GM19239 (cell line): ENCODE measurements at regions not wholly inside any gene's neighbourhood (a gene's known extent, or its start where the extent isn't known, plus 50 kb on each side); places are given as distances from the start of the nearest gene placed in this dataset.

Experiments used
- DNase-seq: peaks from one replicate; pipeline ENCODE4 v3.0.0; 2011; ENCODE audit warnings: low spot score; ENCODE audit not compliant: insufficient read length
- FAIRE-seq: peaks from 2 replicates; lab custom pipeline; 2011; peaks lifted over from hg19 to GRCh38; lab: Jason Lieb, UNC

DNA sequence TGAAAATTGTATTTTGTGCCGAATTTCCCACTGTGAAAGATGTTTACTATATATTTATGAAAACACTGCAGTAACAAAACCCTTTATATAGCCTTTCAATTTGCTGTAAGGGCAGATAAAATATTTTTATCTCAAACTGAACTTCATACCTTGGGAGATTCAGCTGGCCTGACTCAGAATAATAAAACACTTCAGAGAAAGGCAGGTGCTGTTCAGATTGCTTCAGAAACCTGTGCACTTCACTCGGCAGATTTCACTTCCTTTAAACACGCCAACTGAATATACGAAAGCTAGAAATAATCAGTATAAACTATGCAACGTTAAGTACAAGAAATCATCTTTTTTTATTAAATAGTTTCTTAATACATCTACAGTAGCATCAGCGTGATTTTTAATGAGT, 839.1 kb upstream of the RBFOX1 start:
- FAIRE-seq: no peak
- no peak for DNase-seq

DNA sequence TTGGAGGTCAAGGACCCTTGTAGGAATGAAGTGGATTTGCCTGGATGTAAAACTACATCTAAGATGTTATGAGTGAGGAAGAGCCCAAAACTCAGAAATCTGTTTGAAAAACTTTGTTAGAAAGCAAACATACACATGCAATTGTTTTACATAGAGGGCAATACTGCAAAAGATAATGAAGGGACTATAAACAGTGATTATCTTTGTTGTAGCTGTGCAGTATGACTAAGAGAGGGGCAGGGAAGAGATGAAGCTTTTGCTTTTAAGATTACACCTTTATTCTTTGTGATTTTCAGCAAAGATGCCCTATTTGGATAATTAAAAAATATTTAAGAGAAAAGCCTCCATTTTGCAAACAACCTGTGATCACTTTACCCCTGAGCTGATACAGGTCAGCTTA, 839.9 kb upstream of the RBFOX1 start:
- FAIRE-seq (no peak), DNase-seq (no peak)

DNA sequence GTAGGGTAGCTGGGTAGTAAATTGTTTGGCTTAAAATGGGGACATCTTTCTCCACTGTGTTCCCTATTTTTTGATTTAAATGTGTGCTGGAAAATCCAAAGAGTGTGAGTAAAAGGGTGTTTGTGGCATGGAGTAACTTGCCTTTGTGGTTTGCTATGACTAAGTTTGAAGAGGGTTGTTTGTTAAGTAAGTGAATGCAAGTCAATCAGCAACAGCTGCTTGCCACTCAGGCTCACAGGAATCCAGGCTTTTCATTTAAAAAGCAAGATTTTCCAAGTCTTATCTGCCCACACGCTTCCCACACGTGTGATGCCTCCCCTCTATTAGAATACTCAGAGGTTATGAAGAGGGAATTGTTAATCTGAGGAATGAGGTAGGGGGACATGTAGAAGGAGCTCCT, 847.7 kb upstream of the RBFOX1 start:
- no peak for FAIRE-seq
- no peak for DNase-seq

DNA sequence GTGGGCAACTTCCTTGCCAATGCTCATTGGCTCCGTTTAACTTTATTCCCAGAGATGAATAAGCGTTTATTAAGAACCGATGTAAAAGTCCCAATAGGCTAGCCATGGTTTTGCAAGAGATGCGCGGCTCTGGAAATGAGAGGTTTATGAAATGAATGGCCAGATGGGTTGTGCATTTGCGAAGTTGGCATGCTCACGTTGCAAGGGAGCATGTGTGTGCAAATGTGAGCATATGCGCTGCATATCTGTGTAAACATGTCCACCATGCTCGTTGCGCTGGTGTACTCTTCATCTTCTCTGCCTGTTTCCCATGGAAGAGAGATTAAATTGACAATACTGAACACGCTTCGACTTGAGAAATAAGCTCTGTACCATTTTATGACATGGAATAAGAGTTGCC, 848.6 kb upstream of the RBFOX1 start:
- FAIRE-seq: no peak
- no peak for DNase-seq

DNA sequence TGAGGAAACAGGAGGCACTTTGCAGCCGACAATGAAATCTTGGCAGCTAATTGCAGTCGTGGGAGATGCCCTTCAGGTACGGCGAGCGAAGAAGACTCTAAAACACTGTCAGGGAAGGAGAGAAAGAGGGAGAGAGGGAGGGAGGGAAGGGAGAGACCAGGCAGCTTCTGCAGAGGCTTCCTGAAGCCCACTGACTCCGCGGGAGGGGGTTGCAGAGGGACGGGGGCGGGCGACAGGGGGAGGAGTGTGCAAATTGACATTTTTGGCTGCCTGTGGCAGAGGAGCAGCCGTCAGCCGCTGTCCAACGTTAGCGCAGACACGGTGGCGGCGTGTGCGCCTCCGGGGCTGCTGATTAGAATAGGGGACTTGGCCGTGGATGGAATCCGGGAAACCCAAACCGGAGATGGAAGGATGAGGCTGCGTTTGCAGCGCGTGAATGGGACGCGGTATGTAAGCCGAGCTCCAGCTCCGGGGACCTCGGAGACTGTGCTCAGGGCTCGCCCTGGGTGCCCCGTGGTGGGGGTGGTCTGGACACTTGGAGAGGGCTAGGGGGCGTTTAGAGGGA, 849.1 kb upstream of the RBFOX1 start:
- no peak for FAIRE-seq
- DNase-seq: no peak

DNA sequence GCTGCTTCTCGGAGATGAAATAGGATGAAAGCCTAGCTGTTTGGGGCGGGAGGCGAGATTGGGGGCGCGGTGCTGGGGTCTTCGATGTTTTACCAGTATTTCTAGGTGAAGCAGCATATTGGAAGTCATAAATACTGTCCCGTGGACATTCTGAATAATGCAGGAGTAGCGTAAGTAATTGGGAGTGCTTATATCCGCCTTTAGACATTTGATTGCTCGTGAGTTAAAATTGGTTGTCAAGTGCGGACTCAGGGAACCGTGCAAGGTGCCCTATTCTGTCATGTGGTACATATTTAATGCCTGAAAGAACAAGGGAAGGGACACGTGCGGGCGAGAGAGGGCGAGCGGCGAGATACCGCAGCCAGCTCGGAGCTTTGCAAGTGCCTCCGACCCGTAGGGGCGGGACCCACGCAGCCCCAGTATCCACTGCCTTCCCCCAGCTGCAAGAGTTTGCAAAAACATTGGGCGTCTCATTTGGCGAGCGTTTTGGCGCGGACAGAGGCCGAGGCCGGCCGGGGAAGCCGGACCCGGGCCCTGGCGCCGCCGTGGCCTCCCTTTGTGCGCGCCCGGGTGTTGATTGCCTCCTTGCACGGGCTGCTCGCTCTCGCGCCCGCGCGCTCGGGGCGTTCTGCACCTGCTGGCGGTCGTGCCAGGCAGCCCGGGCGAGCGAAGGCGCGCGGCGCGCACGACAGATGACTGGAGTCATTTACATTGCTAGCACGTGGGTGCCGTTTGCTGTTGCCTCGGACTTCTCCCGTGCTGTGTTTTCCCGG, 849.8 kb upstream of the RBFOX1 start:
- no peak for DNase-seq
- FAIRE-seq: no peak

DNA sequence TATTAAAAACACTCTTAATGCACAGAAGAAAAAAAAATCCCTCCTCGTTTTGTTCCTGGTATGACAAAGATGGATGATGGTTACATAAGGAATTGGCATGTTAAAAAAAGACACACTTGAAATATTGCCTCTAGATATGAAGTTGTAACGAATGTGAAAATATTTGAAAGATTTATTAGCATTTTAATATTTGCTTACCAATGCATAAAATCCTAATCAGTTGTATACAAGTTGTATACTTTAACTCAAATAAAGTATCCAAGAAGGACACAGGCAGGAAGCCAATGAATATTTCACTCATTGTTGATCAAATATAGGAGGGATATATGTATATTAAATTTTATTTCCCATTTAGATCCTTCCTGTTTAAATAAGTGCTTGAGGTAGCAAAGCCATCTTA, 850.8 kb upstream of the RBFOX1 start:
- FAIRE-seq: no peak
- no peak for DNase-seq

DNA sequence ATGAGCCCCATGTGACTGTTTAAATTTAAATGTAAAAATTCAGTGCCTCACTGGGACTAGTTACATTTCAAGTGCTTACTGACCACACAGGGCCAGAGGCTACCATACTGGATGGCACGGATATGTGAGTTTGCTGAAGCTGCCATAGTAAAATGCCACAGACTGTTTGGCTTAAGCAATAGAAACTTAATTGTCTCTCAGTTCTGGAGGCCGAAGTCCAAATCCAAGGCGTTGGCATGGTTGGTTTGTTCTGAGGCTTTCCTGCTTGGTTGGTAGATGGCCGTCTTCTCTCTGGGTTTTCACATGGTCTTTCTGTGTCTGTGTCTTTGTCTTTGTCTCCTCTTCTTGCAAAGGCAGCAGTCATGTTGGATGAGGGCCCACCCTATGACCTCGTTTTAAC, 878.9 kb upstream of the RBFOX1 start:
- DNase-seq (no peak), FAIRE-seq (no peak)

DNA sequence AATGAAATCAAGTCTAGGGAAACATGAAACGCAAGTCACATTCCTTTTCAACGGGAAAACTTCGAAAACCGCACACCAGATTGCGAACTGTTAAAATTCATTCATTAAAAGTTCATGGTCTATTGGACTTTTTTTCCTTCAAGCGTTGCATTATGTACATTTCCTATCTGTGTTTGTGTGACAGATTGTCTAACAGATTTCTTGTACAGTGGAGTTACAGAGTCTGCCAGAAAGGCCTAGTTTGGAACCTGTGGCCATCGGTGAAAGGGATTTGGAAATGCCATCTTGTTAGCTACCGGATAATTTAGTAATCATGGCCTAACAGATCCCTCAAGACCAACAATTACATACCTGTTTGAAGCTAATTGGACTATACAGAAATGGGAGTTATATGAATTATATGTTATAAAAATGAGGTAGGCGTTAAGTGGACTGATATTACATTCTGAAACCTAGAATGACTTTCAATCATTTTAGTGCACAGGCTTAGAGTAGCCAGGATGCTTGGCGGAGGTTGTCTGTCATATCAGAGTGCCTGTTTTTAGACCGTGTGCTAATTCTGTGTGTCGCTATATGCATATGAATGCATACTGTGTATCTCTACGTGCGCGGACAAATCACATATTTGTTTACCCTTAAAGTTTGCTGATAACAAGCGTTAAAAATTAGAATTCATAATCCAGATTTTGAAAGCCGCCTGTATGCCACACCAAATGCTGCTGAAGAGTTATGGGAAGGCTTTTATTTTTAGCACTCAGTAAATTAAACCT, 885.4 kb upstream of the RBFOX1 start:
- DNase-seq: no peak

DNA sequence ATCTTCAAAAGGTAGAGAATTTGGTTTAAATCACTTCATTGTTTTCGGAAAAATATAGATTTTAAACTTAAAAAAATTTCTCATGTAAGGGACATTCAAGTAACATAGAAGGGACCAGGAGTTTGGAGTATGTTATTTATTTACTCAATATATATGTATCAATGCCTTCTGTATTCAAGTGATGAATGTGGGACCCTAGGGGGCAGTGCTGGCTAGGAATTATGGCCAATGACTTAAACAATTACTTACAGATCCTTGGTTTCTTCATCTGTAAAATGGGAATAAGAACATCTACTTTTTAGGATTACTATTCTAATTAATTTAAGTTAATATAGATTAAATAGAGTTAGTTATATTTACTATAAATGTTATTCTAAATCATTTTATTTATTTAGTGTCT, 886.3 kb upstream of the RBFOX1 start:
- DNase-seq: no peak
- FAIRE-seq: no peak

More for the DNA sequence above, 885.4 kb upstream of the RBFOX1 start:
- FAIRE-seq: no peak

DNA sequence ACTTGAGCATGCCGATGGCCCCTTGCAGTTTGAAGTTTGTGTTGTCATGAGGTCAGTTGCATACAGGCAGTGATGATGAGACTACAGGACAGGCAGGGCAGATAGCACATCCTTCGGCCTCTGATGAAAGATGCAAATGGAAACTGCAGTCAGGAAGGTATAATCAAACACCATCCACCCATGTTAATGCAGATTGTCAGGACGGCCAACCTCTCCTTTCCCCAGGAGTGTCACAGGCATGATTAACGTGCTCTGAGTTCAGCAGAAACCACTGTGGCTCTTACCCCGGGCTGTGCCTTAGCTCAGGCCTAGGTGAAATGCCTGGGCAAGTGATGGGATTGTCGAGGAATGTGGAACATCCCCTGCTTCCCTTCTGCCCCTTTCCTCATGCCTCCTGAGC, 893.5 kb upstream of the RBFOX1 start:
- FAIRE-seq (no peak), DNase-seq (no peak)

DNA sequence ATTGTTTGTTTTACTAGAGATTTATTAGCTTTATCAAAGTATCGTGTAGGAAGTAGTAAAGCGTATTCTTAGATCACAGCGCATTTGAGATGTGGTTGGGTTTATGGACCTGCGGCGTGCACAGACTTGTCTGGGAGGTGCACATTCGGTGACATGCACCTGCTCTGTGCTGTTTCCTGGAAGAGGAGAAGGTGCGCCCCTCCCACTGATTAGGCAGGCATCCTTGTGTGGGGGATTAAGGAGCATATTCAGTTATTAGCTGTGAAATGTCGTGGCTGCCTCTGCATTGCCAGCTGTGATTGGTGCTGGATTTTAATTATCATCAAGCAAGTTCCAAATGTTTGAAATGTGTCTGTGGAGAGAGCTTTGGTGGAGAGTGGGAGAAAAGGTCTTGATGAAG, 903.8 kb upstream of the RBFOX1 start:
- DNase-seq: no peak
- FAIRE-seq: no peak

DNA sequence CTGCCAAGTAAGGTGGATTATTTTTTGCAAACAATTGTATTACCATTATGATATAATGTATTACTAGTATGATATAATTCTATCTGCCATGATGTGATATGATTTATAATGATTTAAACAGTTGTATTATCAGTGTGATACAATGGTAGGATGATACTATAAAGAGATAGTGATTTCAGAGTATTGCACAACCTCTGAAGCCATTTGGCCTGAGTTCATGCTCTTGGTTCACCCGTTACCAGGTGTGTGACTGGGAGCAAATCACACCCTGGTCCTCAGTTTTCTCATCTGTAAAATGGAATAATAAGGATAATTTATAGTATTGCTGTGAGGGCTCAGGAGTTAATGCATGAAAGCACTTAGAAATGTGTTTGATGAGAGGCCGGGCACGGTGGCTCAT, 905.0 kb upstream of the RBFOX1 start:
- no peak for FAIRE-seq
- DNase-seq: no peak

DNA sequence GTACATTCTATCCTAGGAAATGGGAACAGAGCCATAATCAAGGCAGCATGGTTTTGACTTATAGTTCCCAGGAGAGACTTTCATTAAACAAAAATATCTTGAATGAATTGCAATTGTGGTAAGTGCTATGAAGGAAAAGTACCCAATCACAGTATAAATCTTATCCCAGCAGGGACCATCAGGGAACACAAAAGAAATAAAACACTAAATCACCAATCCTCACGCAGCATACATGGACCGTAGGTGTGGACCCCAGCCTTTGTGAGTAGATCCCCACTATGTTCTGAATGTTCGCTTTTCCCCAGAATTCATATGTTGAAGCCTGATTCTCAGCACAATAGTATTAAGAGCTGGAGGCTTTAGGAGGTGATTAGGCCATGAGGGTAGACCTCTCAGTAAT, 925.0 kb upstream of the RBFOX1 start:
- DNase-seq: no peak
- FAIRE-seq: no peak

DNA sequence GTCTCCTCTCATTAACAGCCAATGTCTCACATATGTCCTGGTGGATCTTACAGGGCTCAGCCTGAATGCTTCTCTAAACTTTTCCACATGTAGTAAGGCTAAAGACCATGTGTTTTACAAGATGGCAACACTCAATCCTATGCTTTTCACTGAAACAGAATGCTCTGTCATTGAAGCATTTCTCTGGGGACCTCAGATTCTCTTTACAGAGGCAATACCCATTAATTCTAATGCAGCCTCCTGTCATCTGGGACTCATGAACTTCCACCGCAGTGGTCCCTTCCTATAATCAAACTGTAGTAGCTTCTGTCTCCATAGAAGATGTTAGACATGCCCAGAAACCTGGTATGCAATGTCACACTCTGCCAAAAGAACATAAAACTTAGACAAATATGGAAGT, 926.6 kb upstream of the RBFOX1 start:
- FAIRE-seq (no peak), DNase-seq (no peak)

DNA sequence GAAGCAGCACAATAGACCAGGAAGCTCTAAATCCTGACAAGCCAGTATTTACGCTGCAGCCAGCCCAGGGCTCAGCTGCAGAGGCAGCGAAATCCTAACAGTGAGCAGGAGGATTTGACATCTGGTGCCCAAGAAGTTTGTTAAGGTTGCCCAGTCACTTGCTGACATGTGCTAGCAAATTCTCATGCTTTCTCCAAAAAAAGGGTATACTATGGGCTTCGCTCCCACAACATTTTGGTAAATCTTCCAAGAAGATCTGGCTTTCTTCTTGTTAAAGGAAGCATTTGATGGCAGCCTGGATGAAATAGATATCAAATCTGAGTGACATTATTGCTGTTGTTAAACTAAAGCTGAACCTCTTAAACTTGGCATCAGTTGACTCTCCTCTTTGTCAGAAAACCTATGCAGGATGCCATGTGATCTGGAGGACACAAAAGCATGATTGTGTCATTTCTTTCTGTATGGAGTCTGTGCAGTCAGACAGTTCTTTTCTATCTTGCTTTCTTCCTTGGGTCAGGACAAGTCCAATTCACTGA, 949.7 kb upstream of the RBFOX1 start:
- DNase-seq (no peak), FAIRE-seq (no peak)

DNA sequence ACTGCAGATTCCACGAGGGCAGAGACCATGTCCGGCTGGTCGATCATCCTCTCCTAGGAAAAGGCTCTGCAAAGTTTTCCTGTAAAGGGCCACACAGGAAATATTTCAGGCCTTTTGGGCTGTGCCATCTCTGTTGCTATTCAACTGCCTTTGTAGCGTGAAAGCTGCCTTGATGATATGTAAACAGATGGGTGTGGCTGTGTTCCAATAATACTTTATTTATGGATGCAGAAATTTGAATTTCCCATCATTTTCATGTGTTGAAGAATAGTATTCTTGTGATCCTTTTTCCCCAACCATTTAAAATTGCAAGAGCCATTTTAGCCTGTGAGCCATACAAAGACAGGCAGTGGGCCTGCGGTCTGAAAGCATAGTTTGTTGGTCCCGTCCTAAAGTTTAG, 950.7 kb upstream of the RBFOX1 start:
- FAIRE-seq (no peak), DNase-seq (no peak)

DNA sequence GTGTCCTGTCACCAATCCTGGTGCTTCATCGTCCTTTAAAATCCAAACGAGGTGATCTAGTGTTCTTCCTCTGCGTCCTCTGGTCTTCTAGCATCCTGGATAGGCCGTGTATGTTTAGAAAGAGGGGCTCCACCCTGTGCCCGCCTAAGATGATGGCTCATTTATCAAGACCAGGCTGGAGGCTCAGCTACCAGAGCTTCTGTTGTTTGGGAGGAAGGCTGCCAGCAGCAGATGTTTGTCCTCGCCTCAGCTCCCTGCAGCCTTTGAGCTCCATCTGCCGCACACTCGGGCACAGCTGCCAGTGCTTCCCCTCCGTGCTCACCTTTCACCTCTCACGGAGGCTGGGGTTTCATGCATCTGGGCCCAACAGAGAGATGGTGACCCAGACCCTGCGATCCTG, 954.7 kb upstream of the RBFOX1 start:
- DNase-seq (no peak), FAIRE-seq (no peak)

DNA sequence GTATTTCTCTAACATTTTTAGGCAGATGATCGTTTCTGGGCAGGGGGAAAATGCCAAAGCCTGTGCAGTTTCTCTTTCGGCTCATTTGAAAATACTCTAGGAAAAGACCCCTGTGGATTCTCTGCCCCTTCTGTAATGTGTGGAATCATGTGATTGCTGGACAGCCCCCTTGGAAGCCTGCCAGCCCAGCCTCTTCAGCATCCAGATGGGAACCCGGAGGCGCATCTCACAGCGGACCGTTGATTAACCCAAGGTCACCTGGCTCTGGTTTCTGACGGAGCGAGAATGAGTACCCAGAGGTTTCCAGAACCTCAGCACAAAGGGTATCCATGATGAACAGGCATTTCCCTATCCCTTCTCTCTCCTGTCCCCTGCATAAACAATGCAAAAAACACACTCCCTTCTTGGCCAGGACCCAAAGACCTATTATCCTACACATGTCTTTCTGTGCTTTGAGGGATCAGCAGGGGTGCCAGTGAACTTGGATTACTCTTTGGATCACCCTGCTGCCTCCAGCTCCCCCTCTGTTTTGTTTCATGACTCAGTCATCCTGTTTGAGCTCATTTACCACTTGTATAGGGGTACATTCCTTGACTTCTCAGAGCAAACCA, 957.1 kb upstream of the RBFOX1 start:
- FAIRE-seq (no peak), DNase-seq (no peak)

DNA sequence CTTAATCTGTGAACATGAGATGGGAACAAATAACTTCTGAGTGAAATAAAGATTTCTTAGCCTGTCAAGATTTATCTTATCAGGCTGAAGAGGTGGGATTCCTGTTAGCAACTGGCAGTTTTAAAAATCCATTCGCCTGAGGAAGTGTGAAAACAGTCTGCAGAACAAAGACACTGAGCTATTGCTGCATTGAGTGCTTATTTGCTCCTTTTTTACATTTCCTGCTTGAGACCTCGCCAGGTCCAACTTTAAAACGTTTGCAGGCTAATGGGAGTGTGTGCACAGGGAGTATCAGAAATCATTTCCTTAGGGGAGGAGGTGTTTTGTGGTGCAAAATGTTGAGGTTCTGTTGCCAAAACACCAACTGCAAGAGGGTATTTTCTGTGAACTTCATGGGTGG, 957.8 kb upstream of the RBFOX1 start:
- FAIRE-seq: no peak
- DNase-seq: no peak

DNA sequence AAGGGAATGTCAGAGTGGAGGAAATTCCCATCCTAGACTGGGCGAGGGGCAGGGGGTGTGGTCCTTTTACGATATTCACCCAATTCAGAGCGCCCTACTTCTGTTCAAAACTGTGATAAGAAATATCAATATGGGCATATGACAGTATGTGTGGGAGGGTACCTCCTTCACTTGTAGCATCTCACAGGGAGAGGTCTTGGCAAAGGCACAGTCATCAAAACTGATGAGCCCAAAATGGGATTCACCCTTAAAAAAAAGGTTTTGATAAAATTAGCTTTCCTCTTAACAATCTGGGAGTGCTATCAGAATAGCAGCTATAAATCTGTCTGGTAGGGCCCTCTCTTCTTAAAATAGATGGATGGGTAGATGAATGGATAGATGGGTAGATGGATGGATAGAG, 967.8 kb upstream of the RBFOX1 start:
- FAIRE-seq (no peak), DNase-seq (no peak)
